ENCODE measurements at regions not wholly inside any gene's neighbourhood (a gene's known extent, or its start where the extent isn't known, plus 50 kb on each side); places are given as distances from the start of the nearest gene placed in this dataset.

GRCh38 chr18:64936671-64937070, 787.8 kb upstream of the LINC00305 start:
- WGBS (ENCODE audit: missing lambda C conversion rate): 16% methylated on average over 1 of the region's 1 CpG
- CTCF ChIA-PET: no interaction called here
- Histone ChIP-seq H3K27ac (no peak overlapping the region), H3K9me3 (no peaks in the 10 kb centered on the region), H3K4me1 (no peaks in the 10 kb centered on the region), H3K4me2 (no peak overlapping the region), H3K4me3 (no peak overlapping the region)
- ATAC-seq (no peak), DNase-seq (ENCODE audit: low read depth in 1 of 2, low spot score in 1 of 2) (no peak), FAIRE-seq (no peak)
- POLR2A ChIA-PET: no interaction called here
- TF ChIP-seq, protein P1, sequence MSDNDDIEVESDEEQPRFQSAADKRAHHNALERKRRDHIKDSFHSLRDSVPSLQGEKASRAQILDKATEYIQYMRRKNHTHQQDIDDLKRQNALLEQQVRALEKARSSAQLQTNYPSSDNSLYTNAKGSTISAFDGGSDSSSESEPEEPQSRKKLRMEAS (IDR thresholded peaks at IDR 0.05): no peak
- TF ChIP-seq REST (IDR thresholded peaks at IDR 0.05) (no peak), RARB (CRISPR knock-in tag; IDR thresholded peaks at IDR 0.05) (no peak), NPAS2 (CRISPR knock-in tag; IDR thresholded peaks at IDR 0.05; ENCODE audit: borderline replicate concordance) (no peak), HOXB5 (CRISPR knock-in tag; IDR thresholded peaks at IDR 0.05) (no peak), KDM1A (IDR thresholded peaks at IDR 0.05; ENCODE audit: low read depth) (no peak), CEBPB (IDR thresholded peaks at IDR 0.05) (no peak), FOSL2 (IDR thresholded peaks at IDR 0.05) (no peak), FOSL2 (CRISPR knock-in tag; IDR thresholded peaks at IDR 0.05) (no peak), NR3C1 (IDR thresholded peaks at IDR 0.05) (no peak), RNF2 (IDR thresholded peaks at IDR 0.05; ENCODE audit: borderline replicate concordance, low read depth) (no peak), ESRRA (IDR thresholded peaks at IDR 0.05; ENCODE audit: borderline replicate concordance, low read length) (no peak), ZC3H11A (IDR thresholded peaks at IDR 0.05) (no peak), HEYL (CRISPR knock-in tag; IDR thresholded peaks at IDR 0.05) (no peak), CTCF (IDR thresholded peaks at IDR 0.05) (no peak), E2F6 (IDR thresholded peaks at IDR 0.05; ENCODE audit: borderline replicate concordance, low read depth) (no peak), FOXS1 (CRISPR knock-in tag; IDR thresholded peaks at IDR 0.05) (no peak)
- TF ChIP-seq, protein P2, sequence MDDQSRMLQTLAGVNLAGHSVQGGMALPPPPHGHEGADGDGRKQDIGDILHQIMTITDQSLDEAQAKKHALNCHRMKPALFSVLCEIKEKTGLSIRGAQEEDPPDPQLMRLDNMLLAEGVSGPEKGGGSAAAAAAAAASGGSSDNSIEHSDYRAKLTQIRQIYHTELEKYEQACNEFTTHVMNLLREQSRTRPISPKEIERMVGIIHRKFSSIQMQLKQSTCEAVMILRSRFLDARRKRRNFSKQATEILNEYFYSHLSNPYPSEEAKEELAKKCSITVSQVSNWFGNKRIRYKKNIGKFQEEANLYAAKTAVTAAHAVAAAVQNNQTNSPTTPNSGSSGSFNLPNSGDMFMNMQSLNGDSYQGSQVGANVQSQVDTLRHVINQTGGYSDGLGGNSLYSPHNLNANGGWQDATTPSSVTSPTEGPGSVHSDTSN (IDR thresholded peaks at IDR 0.05): no peak
- TF ChIP-seq, protein P3, sequence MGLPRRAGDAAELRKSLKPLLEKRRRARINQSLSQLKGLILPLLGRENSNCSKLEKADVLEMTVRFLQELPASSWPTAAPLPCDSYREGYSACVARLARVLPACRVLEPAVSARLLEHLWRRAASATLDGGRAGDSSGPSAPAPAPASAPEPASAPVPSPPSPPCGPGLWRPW (IDR thresholded peaks at IDR 0.05): no peak
- TF ChIP-seq, protein P4, sequence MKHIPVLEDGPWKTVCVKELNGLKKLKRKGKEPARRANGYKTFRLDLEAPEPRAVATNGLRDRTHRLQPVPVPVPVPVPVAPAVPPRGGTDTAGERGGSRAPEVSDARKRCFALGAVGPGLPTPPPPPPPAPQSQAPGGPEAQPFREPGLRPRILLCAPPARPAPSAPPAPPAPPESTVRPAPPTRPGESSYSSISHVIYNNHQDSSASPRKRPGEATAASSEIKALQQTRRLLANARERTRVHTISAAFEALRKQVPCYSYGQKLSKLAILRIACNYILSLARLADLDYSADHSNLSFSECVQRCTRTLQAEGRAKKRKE (CRISPR knock-in tag; IDR thresholded peaks at IDR 0.05; ENCODE audit: low read depth): no peak
